Esophagus squamous epithelium (tissue), 5 donors: ENCODE measurements at regions not wholly inside any gene's neighbourhood (a gene's known extent, or its start where the extent isn't known, plus 50 kb on each side); places are given as distances from the start of the nearest gene placed in this dataset.
"Not testable (repeated sequence)": the region's sequence is repeated elsewhere in the genome, so short reads cannot be mapped to it uniquely, and the experiment has no call there.

Experiments used
- DNase-seq: peaks from one replicate; lab custom pipeline; 2025; lab: John Stamatoyannopoulos, UW
- H3K27ac ChIP-seq, 4 donors: fragments of 200-600 bp; sonication (generic); one replicate each; pipeline ENCODE4 v1.5.1; 2016 to 2019; ENCODE audit warnings: mild to moderate bottlenecking in 1 of 4
- H3K27me3 ChIP-seq, 4 donors: fragments of 200-600 bp; sonication (generic); 1 replicate in 3 of 4; 2 replicates in 1 of 4; pipeline versions ENCODE4 v1.5.1 to v1.6.0; 2017 to 2021; ENCODE audit warnings: antibody characterized with exemption in 1 of 4
- H3K36me3 ChIP-seq, 3 donors: fragments of 200-600 bp; sonication (generic); one replicate each; pipeline ENCODE4 v1.5.1; 2016 to 2019
- H3K4me1 ChIP-seq, 3 donors: fragments of 200-600 bp; sonication (generic); one replicate each; pipeline ENCODE4 v1.5.1; 2017 to 2019
- H3K4me3 ChIP-seq, 4 donors: fragments of 200-600 bp; sonication (generic); 1 replicate in 3 of 4; 2 replicates in 1 of 4; pipeline ENCODE4 v1.5.1; 2016 to 2019; ENCODE audit warnings: mild to moderate bottlenecking in 2 of 4, moderate library complexity in 1 of 4
- H3K9me3 ChIP-seq, 3 donors: fragments of 200-600 bp; sonication (generic); one replicate each; pipeline ENCODE4 v1.5.1; 2016 to 2019
- POLR2A ChIP-seq, 4 donors: fragments of 450-650 bp; IDR thresholded peaks; one replicate each; pipeline ENCODE4 v1.6.1; 2017; ENCODE audit warnings: antibody characterized with exemption in 4 of 4, mild to moderate bottlenecking in 4 of 4, moderate library complexity in 3 of 4
- WGBS, 2 donors: methylation state at CpG; one replicate each; pipeline ENCODE4 v1.1.5; 2018; 5-methylcytosine and 5-hydroxymethylcytosine counted together
- intact Hi-C: fragments of 100-400 bp; cut with DNase I; formaldehyde crosslinking; loops from one replicate; pipeline ENCODE4 v1.15.0; 2022
- TF ChIP-seq, protein P1 (sequence below), 6 experiments: fragments of 450-650 bp in 4 of 6; fragments of 200-600 bp in 2 of 6; sonication (generic) in 2 of 6; IDR thresholded peaks; one replicate each; pipeline ENCODE4 v1.5.1; 2016 to 2019; ENCODE audit warnings: antibody characterized with exemption in 6 of 6, mild to moderate bottlenecking in 4 of 6, moderate library complexity in 4 of 6
- donor health status: DM: yes; HTN: yes; CAD: no.

DNA sequence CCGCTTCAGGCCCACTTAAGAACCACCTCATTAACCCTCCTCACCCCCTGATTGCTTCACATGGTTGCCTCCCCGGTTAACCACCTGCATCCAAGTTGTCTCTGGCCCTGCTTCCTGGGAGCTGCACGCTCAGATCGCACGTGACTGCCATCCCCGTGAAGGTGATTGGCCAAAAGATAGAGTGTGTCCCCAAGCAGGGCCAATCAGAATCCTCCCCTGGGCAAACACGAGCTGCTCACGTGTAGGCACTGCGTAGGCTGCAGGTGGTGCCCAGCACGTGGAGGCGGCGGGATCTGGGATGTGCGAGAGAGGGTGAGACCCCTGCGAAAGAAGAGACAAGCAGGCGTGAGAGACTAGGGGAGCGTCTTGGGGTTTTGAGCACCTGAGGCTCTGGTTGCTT lies 111.8 kb upstream of the CRHR1 start:
- DNase-seq, result no peak
- Histone ChIP-seq H3K4me1 (no peaks in the 10 kb centered on the region), H3K27ac (no peak overlapping the region), H3K9me3 (no peaks in the 10 kb centered on the region), H3K4me3 (no peak overlapping the region), H3K36me3 (no peaks in the 10 kb centered on the region), H3K27me3 (peaks cover 0 to 38% (median 0%) of the 10 kb centered on the region in 4 donors)
- intact Hi-C loops, result no loop called here
- TF ChIP-seq, protein P1, sequence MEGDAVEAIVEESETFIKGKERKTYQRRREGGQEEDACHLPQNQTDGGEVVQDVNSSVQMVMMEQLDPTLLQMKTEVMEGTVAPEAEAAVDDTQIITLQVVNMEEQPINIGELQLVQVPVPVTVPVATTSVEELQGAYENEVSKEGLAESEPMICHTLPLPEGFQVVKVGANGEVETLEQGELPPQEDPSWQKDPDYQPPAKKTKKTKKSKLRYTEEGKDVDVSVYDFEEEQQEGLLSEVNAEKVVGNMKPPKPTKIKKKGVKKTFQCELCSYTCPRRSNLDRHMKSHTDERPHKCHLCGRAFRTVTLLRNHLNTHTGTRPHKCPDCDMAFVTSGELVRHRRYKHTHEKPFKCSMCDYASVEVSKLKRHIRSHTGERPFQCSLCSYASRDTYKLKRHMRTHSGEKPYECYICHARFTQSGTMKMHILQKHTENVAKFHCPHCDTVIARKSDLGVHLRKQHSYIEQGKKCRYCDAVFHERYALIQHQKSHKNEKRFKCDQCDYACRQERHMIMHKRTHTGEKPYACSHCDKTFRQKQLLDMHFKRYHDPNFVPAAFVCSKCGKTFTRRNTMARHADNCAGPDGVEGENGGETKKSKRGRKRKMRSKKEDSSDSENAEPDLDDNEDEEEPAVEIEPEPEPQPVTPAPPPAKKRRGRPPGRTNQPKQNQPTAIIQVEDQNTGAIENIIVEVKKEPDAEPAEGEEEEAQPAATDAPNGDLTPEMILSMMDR (IDR thresholded peaks at IDR 0.05), result no peak
- no peak for TF ChIP-seq POLR2A (IDR thresholded peaks at IDR 0.05)
- WGBS, 2 donors, result 70 to 81% methylated on average over 10 to 11 of the region's 16 CpGs

DNA sequence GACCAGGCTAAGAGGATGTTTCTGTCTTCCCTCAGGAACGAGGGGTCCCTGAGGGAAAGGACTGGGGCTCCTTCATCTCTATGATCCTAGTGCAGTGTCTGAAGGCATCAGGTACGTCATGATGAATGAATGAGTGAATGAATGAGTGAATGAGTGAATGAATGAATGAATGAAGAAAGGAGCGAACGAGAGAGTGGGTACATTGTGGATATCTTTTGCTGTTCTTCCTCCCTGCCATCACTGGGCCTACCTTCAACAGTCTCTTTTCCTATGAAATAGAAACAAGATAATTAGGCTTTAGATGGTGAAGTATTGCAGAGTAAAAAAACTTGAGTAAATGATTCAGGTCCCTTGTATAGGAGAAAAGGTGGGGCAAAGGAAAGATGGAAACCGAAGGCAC lies 111.3 kb upstream of the CRHR1 start:
- Histone ChIP-seq H3K4me1 (no peaks in the 10 kb centered on the region), H3K4me3 (no peak overlapping the region), H3K27me3 (peaks cover 0 to 40% (median 0%) of the 10 kb centered on the region in 4 donors), H3K36me3 (no peaks in the 10 kb centered on the region), H3K9me3 (no peaks in the 10 kb centered on the region), H3K27ac (no peak overlapping the region)
- TF ChIP-seq, protein P1 (IDR thresholded peaks at IDR 0.05), result no peak
- TF ChIP-seq POLR2A (IDR thresholded peaks at IDR 0.05), result no peak
- intact Hi-C loops, result no loop called here
- no peak for DNase-seq
- WGBS, 2 donors, result 68 to 71% methylated on average over 5 of the region's 5 CpGs

DNA sequence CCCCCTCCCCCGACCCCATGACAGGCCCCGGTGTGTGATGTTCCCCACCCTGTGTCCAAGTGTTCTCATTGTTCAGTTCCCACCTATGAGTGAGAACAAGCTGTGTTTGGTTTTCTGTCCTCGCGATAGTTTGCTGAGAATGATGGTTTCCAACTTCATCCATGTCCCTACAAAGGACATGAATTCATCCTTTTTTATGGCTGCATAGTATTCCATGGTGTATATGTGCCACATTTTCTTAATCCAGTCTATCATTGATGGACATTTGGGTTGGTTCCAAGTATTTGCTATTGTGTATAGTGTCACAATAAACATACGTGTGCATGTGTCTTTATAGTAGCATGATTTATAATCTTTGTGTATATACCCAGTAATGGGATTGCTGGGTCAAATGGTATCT lies 110.4 kb upstream of the CRHR1 start:
- 82 to 88% methylated on average over 3 to 5 of the region's 5 CpGs for WGBS, 2 donors
- peaks cover 0 to 40% (median 0%) of the 10 kb centered on the region in 4 donors for H3K27me3 ChIP-seq
- H3K9me3 ChIP-seq, H3K27ac ChIP-seq, intact Hi-C loops, DNase-seq, H3K4me3 ChIP-seq, H3K36me3 ChIP-seq, H3K4me1 ChIP-seq: not testable (repeated sequence)

DNA sequence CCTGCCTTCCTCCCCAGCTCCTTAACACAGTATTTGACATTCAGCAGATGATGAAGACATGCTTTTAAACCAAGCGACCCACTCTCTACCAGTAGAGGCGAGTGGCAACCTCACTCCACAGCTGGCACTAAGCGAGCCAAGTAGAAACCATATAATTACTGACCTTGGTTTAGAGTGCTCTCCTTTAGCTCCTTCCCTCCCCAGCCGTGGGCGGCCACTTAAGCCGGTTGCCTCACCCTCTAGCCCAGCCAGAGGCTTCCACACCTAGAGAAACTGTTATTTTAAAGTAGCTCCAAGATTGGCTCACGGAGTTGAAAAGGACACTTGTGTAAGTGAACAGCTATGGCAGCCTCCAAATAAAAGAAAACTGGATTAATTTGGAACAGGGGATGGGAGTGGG lies 109.1 kb upstream of the CRHR1 start:
- H3K4me1 ChIP-seq, result no peaks in the 10 kb centered on the region
- no peaks in the 10 kb centered on the region for H3K36me3 ChIP-seq
- 51 to 54% methylated on average over 2 to 5 of the region's 7 CpGs for WGBS, 2 donors
- H3K27ac ChIP-seq, result no peak overlapping the region
- H3K9me3 ChIP-seq, result peaks cover 0 to 6% (median 5%) of the 10 kb centered on the region in 3 donors
- intact Hi-C loops, result no loop called here
- DNase-seq, result no peak
- TF ChIP-seq POLR2A (IDR thresholded peaks at IDR 0.05), result no peak
- TF ChIP-seq, protein P1 (IDR thresholded peaks at IDR 0.05), result no peak
- no peak overlapping the region for H3K4me3 ChIP-seq
- peaks cover 0 to 44% (median 0%) of the 10 kb centered on the region in 4 donors for H3K27me3 ChIP-seq

DNA sequence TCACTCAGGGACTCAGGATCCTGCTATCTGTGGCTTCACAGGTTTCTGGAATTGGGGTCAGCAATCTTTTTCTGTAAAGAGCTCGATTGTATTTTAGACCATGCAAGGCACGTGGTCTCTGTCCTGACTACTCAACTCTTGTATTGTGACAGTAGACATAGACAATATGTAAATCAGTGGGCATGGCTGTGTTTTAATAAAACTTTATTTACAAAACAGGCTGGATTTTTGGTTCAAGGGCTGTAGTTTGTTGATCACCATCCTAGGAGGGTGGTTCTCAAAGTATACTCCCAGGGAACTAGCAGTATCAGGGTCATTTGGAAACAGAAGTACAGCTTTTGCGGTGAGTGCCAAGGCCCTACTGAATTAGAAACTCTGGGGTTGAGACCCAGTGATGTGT lies 108.2 kb upstream of the CRHR1 start:
- H3K4me1 ChIP-seq, result no peaks in the 10 kb centered on the region
- no peak for TF ChIP-seq POLR2A (IDR thresholded peaks at IDR 0.05)
- TF ChIP-seq, protein P1 (IDR thresholded peaks at IDR 0.05), result no peak
- 73 to 78% methylated on average over 3 of the region's 3 CpGs for WGBS, 2 donors
- no peak overlapping the region for H3K4me3 ChIP-seq
- no peak for DNase-seq
- no peak overlapping the region for H3K27ac ChIP-seq
- intact Hi-C loops, result no loop called here
- peaks cover 0 to 42% (median 0%) of the 10 kb centered on the region in 4 donors for H3K27me3 ChIP-seq
- no peaks in the 10 kb centered on the region for H3K36me3 ChIP-seq
- H3K9me3 ChIP-seq, result peaks cover 0 to 6% (median 5%) of the 10 kb centered on the region in 3 donors

DNA sequence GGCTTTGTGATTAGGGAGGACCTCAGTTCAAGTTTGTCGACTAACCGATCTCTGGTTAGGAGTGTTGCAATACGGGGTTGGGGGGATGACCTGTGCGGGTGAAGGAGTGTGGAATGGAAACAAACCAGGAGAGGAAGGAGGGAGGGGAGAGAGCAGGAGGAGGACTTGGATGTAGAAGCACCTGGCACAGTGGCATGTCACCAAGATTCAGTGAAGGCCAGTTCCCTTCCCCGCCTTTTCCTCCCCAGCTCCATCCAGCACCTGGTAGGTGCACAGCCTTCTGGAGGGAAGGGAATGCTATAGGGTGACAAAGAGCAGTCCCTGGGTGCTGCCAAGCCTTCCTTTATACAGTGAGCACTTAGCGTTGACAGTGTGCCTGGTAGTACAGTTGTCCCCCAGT lies 107.4 kb upstream of the CRHR1 start:
- Histone ChIP-seq H3K36me3 (no peaks in the 10 kb centered on the region), H3K27me3 (peaks cover 0 to 44% (median 0%) of the 10 kb centered on the region in 4 donors), H3K9me3 (peaks cover 0 to 6% (median 5%) of the 10 kb centered on the region in 3 donors), H3K4me3 (no peak overlapping the region), H3K27ac (no peak overlapping the region), H3K4me1 (no peaks in the 10 kb centered on the region)
- intact Hi-C loops, result no loop called here
- WGBS, 2 donors, result 65 to 68% methylated on average over 5 to 6 of the region's 6 CpGs
- no peak for TF ChIP-seq POLR2A (IDR thresholded peaks at IDR 0.05)
- TF ChIP-seq, protein P1 (IDR thresholded peaks at IDR 0.05), result no peak
- DNase-seq, result no peak
